ENCODE measurements at regions not wholly inside any gene's neighbourhood (a gene's known extent, or its start where the extent isn't known, plus 50 kb on each side); places are given as distances from the start of the nearest gene placed in this dataset.

- TF ChIP-seq TCF7L2 (IDR thresholded peaks at IDR 0.05; ENCODE audit: low read depth, low read length) = no peak
- TF ChIP-seq, protein P1, sequence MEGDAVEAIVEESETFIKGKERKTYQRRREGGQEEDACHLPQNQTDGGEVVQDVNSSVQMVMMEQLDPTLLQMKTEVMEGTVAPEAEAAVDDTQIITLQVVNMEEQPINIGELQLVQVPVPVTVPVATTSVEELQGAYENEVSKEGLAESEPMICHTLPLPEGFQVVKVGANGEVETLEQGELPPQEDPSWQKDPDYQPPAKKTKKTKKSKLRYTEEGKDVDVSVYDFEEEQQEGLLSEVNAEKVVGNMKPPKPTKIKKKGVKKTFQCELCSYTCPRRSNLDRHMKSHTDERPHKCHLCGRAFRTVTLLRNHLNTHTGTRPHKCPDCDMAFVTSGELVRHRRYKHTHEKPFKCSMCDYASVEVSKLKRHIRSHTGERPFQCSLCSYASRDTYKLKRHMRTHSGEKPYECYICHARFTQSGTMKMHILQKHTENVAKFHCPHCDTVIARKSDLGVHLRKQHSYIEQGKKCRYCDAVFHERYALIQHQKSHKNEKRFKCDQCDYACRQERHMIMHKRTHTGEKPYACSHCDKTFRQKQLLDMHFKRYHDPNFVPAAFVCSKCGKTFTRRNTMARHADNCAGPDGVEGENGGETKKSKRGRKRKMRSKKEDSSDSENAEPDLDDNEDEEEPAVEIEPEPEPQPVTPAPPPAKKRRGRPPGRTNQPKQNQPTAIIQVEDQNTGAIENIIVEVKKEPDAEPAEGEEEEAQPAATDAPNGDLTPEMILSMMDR (IDR thresholded peaks at IDR 0.05) = no peak
- ChIA-PET POLR2A (no interaction called here), CTCF (no interaction called here)
- no TSS peak for BruUV-seq (replicated peaks)
- H3K9me3 ChIP-seq (ENCODE audit: control insufficient read depth, insufficient read depth, low read depth, low read length) = no peaks in the 10 kb centered on the region
- in situ Hi-C loops (cut with HindIII; ENCODE audit: low pct_unique_long_range_greater_than_20kb, low sequenced_read_pairs) = no loop called here
- no peaks in the 10 kb centered on the region for H3K27me3 ChIP-seq (ENCODE audit: control insufficient read depth, insufficient read depth, low read length)
- no peak for DNase-seq (ENCODE audit: low read depth, low spot score)
- no peak overlapping the region for H3K4me3 ChIP-seq (ENCODE audit: low read depth in 2 of 2, low read length in 2 of 2)
- intact Hi-C loops (cut with micrococcal nuclease; ENCODE audit: unreplicated experiment) = no loop called here
- no peaks in the 10 kb centered on the region for H3K36me3 ChIP-seq (ENCODE audit: control insufficient read depth, insufficient read depth, low read length)
- H3K4me1 ChIP-seq (ENCODE audit: control insufficient read depth, insufficient read depth, low read length) = no peaks in the 10 kb centered on the region
- ATAC-seq = no peak
- no peak overlapping the region for H3K27ac ChIP-seq (ENCODE audit: low read length)
Measured at GRCh38 chr7:121447243-121447910, 51.3 kb upstream of the FAM3C start.

- no TSS peak for BruUV-seq (replicated peaks)
- Histone ChIP-seq H3K4me1 (ENCODE audit: control insufficient read depth, insufficient read depth, low read length) (0 out of 2 replicates have a peak, but pooled peaks cover 6% of the 10 kb centered on the region), H3K9me3 (ENCODE audit: control insufficient read depth, insufficient read depth, low read depth, low read length) (no peaks in the 10 kb centered on the region), H3K36me3 (ENCODE audit: control insufficient read depth, insufficient read depth, low read length) (no peaks in the 10 kb centered on the region), H3K27ac (ENCODE audit: low read length) (no peak overlapping the region), H3K27me3 (ENCODE audit: control insufficient read depth, insufficient read depth, low read length) (no peaks in the 10 kb centered on the region), H3K4me3 (ENCODE audit: low read depth in 2 of 2, low read length in 2 of 2) (no peak overlapping the region)
- ChIA-PET CTCF (no interaction called here), POLR2A (no interaction called here)
- in situ Hi-C loops (cut with HindIII; ENCODE audit: low pct_unique_long_range_greater_than_20kb, low sequenced_read_pairs) = no loop called here
- no peak for ATAC-seq
- intact Hi-C loops (cut with micrococcal nuclease; ENCODE audit: unreplicated experiment) = no loop called here
- TF ChIP-seq, protein P1 (IDR thresholded peaks at IDR 0.05) = no peak
- TF ChIP-seq TCF7L2 (IDR thresholded peaks at IDR 0.05; ENCODE audit: low read depth, low read length) = no peak
- no peak for TF ChIP-seq POLR2AphosphoS5 (IDR thresholded peaks at IDR 0.05; ENCODE audit: low read depth, low read length)
- no peak for TF ChIP-seq SIN3A (IDR thresholded peaks at IDR 0.05; ENCODE audit: borderline replicate concordance, insufficient read depth, low read depth, low read length)
- TF ChIP-seq, protein P2, sequence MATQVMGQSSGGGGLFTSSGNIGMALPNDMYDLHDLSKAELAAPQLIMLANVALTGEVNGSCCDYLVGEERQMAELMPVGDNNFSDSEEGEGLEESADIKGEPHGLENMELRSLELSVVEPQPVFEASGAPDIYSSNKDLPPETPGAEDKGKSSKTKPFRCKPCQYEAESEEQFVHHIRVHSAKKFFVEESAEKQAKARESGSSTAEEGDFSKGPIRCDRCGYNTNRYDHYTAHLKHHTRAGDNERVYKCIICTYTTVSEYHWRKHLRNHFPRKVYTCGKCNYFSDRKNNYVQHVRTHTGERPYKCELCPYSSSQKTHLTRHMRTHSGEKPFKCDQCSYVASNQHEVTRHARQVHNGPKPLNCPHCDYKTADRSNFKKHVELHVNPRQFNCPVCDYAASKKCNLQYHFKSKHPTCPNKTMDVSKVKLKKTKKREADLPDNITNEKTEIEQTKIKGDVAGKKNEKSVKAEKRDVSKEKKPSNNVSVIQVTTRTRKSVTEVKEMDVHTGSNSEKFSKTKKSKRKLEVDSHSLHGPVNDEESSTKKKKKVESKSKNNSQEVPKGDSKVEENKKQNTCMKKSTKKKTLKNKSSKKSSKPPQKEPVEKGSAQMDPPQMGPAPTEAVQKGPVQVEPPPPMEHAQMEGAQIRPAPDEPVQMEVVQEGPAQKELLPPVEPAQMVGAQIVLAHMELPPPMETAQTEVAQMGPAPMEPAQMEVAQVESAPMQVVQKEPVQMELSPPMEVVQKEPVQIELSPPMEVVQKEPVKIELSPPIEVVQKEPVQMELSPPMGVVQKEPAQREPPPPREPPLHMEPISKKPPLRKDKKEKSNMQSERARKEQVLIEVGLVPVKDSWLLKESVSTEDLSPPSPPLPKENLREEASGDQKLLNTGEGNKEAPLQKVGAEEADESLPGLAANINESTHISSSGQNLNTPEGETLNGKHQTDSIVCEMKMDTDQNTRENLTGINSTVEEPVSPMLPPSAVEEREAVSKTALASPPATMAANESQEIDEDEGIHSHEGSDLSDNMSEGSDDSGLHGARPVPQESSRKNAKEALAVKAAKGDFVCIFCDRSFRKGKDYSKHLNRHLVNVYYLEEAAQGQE (IDR thresholded peaks at IDR 0.05; ENCODE audit: insufficient read depth in 1 of 2, low read depth in 2 of 2, low read length in 1 of 2) = no peak
- DNase-seq (ENCODE audit: low read depth, low spot score) = no peak
Measured at GRCh38 chr7:121446526-121446925, 50.4 kb upstream of the FAM3C start.
